SIG-M5 treated with dmso at 0.1 percent for 504 hours (cell line): ENCODE measurements at regions not wholly inside any gene's neighbourhood (a gene's known extent, or its start where the extent isn't known, plus 50 kb on each side); places are given as distances from the start of the nearest gene placed in this dataset.

Experiments
- DNase-seq: peaks from one replicate; lab custom pipeline; 2025; ENCODE audit not compliant: unreplicated experiment; lab: John Stamatoyannopoulos, UW

DNA sequence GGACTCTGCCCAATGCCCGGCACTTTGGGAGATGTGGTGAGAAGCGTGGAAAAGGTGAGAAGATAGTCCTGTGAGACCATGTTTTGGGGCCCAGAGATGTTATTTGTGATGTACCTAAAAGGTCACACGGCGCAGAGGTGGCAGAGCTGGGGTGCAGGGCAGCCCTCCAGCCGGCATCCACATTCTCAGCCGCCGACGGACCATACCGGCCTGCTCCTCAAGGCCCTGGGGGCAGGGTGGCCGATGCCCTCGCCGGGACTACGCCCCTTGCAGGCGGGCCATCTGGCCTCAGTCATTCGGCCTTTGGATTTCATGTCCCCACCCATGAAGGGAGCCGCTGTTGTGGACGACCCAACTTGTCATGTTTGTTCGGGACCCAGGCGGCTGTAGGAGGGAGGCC is 131.4 kb upstream of the GSE1 start:
- no peak for DNase-seq

DNA sequence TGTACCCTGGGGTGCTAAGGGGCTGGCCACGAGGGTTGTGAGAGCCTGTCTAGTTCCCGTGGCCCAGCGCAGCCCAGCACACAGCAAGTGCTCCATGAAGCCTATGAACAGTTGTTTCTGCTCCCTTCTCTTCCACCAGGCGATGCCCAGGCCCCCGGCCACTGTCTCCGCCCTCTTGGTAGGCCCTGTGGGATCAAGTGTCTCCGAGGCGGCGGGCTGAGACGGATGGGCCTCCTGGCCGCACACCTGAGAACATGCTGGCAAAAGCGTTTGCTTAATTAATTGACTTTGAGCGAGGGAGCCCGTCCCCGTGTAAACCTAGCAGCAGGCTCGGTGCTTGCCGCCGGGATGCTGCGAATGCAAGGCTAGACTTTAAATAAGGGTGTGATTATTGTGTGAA is 129.7 kb upstream of the GSE1 start:
- DNase-seq, result no peak

DNA sequence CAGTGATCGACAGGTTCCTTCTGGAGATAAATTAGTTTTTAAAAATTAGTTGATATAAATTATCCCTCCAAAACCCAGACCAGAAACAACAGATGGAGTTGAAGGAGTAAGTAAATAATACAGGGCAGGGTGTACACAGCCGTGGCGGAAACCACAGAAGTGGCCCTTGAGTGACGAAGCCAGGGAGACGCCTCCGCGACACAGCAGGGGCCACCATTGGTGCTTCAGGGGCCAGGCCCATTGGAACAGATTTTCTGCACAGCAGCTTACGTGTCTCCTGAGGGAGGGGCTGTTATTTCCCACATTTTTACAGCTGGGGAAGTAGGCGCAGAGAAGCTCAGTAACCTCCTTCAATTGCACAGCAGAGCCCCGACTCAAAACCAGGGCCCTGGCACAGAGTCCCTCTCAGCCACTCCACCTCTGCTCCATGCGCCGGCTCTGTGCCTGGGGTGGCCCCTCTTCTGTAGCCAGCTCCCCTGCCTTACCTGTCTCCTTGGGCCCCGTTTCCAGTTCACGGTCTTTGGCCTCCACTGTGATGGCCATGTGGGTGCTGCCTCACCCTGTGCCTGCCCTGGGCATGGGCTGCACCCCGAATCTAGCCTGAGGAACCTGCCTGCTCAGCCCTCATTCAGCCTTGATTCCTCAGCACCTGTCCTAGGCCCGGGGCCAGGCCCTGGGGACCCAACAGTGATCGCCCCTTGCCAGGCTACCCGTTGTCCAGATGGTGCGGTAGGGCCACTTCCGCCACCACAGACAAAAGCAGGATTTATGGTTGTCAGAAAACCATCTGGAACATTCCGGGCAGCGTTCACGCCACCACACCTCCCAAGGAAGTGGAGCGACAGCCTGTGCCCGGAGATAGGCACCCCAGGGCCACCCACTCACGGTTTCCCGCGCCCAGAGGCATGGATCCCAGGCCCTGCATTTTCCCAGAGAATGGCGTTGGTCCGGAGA is 128.5 kb upstream of the GSE1 start:
- DNase-seq, result no peak

GRCh38 chr16:85485379-85485778 is 127.7 kb upstream of the GSE1 start:
- DNase-seq, result no peak

DNA sequence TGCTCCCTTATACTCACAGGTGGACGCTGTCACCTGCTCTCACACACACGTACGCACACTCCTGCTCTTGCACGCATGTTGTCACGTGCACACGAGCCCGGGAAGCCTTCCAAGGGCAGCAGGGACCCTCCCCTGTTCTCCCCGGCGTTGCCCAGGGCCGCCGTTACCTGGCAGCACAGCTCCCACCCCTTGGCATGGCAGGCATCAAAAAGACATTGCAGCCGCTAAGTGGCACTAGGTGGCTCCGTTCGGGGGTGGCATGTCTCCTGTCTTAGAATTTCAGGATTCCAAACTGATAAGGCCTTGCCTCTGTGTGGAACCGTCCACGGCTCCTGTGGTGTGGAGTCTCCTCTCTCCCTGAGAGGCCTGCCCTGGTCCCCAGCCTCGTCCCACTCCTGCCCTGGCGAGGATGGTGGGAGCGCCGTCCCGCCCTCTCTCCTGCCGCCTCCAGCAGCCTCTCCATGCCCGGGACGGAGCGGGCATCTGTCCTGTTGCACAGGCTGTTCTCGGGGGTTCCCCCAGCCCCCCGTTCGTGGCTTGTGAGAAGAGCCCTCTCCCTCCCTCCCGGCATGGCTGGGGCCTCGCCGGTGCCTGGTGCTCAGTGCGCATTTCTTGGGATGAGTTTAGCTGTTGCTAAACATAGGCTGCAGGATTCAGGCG is 126.7 kb upstream of the GSE1 start:
- no peak for DNase-seq

DNA sequence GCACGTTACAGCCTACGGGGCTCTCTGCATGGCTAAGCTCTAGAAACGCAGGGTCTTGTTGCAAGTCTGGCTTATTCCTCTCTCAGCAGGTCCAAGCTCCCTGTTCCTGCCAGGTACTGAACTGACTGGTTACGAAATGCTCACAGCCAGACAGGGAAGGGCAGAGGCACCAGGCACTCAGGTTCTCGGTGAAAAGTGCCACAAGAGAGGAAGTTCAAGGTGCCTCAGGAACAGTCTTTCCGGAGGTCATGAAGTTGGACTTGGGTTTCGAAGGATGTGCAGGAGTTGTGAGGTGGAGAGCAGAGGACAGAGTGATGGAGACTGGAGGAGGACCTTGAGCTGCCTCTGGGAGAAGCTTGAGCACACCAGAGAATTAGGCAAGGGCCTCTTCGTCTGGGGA is 124.7 kb upstream of the GSE1 start:
- no peak for DNase-seq

DNA sequence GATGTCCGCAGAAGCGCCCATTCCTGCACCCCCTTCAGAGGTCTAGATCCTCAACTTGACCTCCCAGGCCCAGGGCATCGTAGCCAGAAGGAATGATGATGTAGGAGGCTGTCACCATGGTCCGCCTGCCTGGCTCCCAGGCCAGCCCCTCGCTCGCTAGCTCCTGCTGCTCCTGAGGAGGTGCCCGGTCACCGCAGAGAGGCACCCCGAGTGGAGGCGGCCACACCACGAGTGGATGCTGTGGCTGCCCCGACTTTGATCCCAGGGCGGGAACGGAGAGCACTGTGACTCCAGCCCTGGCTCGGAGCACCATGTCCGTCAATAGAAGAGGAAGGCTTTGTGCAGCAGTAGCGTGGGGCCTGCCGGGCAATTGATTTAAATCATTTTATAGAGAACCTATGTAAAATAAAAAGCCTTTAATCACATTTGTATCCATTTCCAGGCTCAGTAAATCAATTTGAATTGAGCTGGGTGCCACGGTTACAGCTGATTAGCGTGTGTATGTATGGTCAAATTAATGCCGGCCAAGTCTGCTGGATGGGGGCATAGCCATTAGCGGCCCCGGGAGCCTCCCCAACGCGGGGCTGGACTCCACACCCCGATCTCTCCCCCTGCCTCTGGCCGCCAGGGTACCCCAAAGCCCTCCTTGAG is 122.6 kb upstream of the GSE1 start:
- DNase-seq, result no peak

DNA sequence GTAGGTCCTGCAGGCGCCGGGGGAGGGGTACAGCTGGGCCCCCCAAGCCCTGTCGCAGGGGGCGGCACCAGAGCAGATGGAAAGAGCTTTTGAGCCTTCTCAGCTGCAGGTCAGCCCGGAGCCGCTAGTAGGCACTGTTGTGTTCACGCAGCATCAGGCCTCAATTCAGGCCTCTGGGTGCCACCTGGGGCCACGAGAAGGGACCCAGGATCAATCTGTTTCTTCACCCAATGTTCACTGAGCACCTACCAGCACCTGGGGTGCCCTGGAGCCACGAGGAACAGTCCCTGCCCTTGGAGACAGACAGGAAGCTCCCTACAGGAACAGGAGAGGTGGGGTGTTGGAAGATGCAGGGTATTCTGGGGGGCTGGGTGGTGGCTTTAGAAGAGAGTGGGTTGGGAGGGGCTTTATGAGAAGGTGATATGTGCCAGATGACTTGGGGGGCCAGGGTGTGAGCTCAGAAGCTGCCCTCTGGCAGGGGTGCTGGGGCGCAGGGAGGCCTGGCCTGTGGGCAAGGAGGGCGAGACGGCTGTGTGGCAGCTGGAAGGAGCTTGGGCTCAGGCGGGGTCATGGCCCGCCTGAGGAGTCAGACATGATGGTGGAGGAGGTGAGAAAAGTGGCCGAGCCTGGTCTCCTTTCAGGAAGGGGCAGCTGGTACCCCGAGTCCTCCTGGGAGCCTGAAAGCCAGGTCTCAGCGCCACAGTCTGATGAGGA is 121.9 kb upstream of the GSE1 start:
- no peak for DNase-seq

- peak; percentile 34 for DNase-seq
These were observed 121.3 kb upstream of the GSE1 start for GRCh38 chr16:85491798-85492294.

GRCh38 chr16:85492295-85492864 is 120.7 kb upstream of the GSE1 start:
- no peak for DNase-seq

DNA sequence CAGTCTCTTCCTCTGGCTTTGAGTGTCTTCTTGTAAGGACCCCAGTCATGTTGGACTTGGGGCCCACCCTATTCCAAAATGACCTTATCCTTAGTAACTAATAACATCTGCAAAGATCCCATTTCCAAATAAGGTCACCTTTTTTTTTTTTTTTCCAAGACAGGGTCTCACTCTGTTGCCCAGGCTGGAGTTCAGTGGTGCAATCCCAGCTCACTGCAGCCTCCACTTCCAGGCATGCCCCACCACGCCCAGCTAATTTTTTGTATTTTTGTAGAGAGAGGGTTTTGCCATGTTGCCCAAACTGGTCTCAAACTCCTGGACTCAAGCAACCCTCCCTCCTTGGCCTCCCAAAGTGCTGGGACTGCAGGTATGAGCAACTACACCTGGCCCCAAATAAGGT is 118.8 kb upstream of the GSE1 start:
- DNase-seq, result no peak

DNA sequence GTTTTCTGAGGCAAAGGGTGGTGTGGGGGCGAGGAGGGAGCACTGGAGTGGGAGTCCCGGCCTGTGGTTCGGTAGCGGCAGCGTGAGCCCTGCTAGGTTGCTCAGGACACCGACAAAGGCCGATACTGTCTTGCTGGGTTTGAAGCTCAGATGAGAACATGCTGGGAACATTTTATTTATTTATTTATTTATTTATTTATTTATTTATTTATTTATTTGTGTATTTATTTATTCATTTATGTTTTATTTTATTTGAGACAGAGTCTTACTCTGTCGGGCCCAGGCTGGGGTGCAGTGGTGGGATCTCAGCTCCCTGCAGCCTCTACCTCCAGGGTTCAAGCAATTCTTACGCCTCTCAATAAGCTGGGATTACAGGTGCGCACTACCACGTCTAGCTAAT is 117.9 kb upstream of the GSE1 start:
- no peak for DNase-seq

DNA sequence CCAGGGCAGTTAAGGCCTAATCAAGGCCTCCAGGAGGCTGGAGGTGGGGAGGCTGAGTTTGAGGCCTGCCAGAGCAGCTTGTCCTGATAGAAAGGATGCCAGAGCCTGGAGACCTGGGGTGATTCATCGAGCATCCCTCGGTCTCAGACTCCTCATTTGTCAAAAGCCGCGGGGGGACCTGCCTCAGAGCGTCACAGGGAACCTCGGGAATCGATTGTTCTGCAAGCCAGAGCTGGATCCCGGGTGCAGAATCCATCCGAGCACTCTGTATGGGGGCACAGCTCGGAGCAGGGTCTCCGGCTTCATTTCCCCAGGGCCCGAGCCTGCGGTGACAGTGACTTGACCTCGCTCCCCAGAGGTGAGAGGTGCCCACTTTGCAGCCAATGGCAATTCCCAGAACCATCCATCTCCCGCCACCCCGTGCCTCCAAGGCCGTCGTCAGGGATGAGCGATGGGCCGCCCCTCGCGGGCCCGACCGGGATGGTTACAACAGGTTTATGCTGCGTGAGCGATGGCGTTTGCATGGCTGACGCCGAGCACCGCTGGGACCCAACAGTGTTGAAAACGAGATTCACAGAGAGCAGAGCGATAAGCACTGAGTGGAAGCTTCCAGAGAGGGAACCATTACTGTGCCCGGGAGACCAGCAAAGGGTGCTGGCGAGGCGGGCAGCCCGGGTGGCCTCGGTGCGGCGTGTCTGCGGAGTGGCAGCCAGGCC is 117.1 kb upstream of the GSE1 start:
- no peak for DNase-seq

- no peak for DNase-seq
These were observed 115.4 kb upstream of the GSE1 start for GRCh38 chr16:85497622-85498314.

- no peak for DNase-seq
These were observed 114.5 kb upstream of the GSE1 start for GRCh38 chr16:85498607-85499006.

DNA sequence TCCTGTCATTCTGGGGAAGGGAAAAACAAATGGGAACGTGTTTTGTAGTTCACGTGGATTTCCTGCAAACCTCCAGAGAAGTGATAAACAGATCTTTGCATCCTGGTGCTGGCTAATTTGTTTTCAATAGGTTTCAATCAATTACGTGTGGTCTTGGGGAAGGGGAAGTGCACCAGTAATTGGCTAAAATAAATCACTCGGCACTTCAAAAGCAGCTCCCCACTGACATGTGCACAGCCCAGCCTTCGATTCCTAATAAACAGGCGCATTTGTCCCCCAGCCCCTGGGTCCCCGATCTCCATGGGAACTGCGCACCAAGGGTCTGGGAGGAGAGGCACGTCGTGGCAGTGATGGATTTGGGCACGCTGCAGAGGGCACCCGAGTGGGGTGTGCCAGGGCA is 112.9 kb upstream of the GSE1 start:
- no peak for DNase-seq

DNA sequence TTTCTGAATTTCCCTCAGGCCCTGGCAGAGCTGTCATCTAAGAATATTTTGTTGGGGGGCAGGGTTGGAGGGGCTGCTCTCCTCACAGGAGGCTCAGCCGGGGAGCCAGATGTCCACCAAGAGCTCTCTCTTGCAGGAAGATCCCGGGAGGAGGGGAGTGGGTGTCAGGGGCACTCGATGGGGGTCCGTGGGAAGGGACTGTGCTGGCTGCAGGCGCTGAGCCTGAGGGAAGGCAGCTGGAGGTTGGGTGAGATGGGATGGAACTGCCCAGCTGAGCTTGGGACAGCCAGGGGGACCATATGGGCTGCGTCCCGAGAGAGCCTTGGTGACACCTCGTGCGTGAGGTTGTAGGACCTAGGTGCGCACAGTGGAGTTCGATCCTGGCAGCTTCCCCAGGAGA is 111.2 kb upstream of the GSE1 start:
- no peak for DNase-seq

GRCh38 chr16:85502357-85502756 is 110.8 kb upstream of the GSE1 start:
- no peak for DNase-seq

DNA sequence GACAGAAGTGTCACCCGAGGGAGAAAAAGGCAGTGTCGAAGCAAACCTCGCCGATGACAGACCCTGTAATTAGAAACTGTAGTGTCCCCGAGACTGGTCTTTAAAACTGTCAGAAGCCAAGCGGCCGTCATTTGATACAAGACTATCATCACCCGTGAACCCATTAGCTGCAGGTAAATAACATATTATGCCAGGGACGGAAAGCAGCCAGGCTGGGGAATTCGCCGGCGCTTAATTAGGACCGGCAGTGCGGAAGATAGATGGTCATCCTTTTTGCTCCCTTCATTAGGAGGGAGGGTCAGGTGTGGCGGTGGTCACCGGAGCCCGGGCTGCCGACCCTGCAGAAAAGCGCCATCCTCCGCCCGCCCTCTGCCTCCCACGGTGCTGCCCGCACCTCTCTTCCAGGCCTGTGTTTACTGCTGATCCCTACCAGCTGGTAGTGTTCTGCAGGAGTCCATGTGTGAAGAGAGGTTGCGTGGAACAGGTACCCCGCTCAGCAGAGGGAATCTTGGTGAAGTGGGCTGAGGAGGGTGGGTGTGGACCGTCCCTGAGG is 109.4 kb upstream of the GSE1 start:
- DNase-seq, result no peak
